Endodermal cell (in vitro differentiated cells): ENCODE measurements at regions not wholly inside any gene's neighbourhood (a gene's known extent, or its start where the extent isn't known, plus 50 kb on each side); places are given as distances from the start of the nearest gene placed in this dataset.

Experiments used
- DNase-seq: peaks from one replicate; pipeline ENCODE4 v3.0.0-alpha.2; 2017
- H3K27ac ChIP-seq: 2 replicates; pipeline ENCODE4 v1.5.1; 2013; ENCODE audit warnings: mild to moderate bottlenecking, low read depth, low read length, moderate library complexity
- H3K27me3 ChIP-seq: 2 replicates; pipeline ENCODE4 v1.6.1; 2013; ENCODE audit warnings: mild to moderate bottlenecking, low read length, moderate library complexity; ENCODE audit not compliant: insufficient read depth, control insufficient read depth, poor library complexity, severe bottlenecking
- H3K36me3 ChIP-seq: 2 replicates; pipeline ENCODE4 v1.7.0; 2013; ENCODE audit warnings: mild to moderate bottlenecking, low read length, moderate library complexity; ENCODE audit not compliant: control insufficient read depth, insufficient read depth
- H3K4me1 ChIP-seq: one replicate; pipeline ENCODE4 v1.7.0; 2013; ENCODE audit warnings: low read length; ENCODE audit not compliant: control insufficient read depth, insufficient read depth
- H3K4me3 ChIP-seq: 2 replicates; pipeline ENCODE4 v1.5.1; 2013; ENCODE audit warnings: mild to moderate bottlenecking, low read length, moderate library complexity
- H3K9ac ChIP-seq: 2 replicates; pipeline ENCODE4 v1.6.1; 2013; ENCODE audit warnings: mild to moderate bottlenecking, low read length, moderate library complexity; ENCODE audit not compliant: poor library complexity, severe bottlenecking; ENCODE audit errors: extremely low read depth
- H3K9me3 ChIP-seq: 2 replicates; pipeline ENCODE4 v1.6.1; 2013; ENCODE audit warnings: mild to moderate bottlenecking, low read length, moderate library complexity; ENCODE audit not compliant: control insufficient read depth
- H3K27ac Mint-ChIP-seq: 2 replicates; pipeline ENCODE4 v1.8.0; 2020; ENCODE audit warnings: mixed read lengths
- H3K27me3 Mint-ChIP-seq: 2 replicates; pipeline ENCODE4 v1.8.0; 2021; ENCODE audit warnings: mild to moderate bottlenecking, mixed read lengths; ENCODE audit not compliant: insufficient read depth
- H3K36me3 Mint-ChIP-seq: 2 replicates; pipeline ENCODE4 v1.8.0; 2020; ENCODE audit warnings: low read depth, mixed read lengths
- H3K4me1 Mint-ChIP-seq: 2 replicates; pipeline ENCODE4 v1.8.0; 2020; ENCODE audit warnings: mixed read lengths
- H3K4me3 Mint-ChIP-seq: 2 replicates; pipeline ENCODE4 v1.8.0; 2020; ENCODE audit warnings: mild to moderate bottlenecking, moderate library complexity, mixed read lengths
- H3K9me3 Mint-ChIP-seq: 2 replicates; pipeline ENCODE4 v1.8.0; 2020; ENCODE audit warnings: mild to moderate bottlenecking, mixed read lengths
- WGBS, 2 experiments: methylation state at CpG; one replicate each; pipeline versions ENCODE4 v1.1.5 to v1.1.7; 2013; ENCODE audit warnings: missing lambda C conversion rate in 2 of 2, mixed read lengths in 1 of 2; ENCODE audit not compliant: insufficient coverage in 1 of 2, insufficient read length in 1 of 2; 5-methylcytosine and 5-hydroxymethylcytosine counted together
- TF ChIP-seq, protein P1 (sequence below): fragments of 200-600 bp; sonication (generic); conservative IDR thresholded peaks from 2 replicates; pipeline ENCODE4 v1.5.0; 2021; ENCODE audit warnings: antibody characterized with exemption, mild to moderate bottlenecking

- Mint-ChIP-seq H3K27ac (no peak overlapping the region), H3K9me3 (no peaks in the 10 kb centered on the region), H3K27me3 (peaks cover 10% of the 10 kb centered on the region), H3K4me1 (no peaks in the 10 kb centered on the region), H3K4me3 (peak overlapping the region; percentile 60), H3K36me3 (no peaks in the 10 kb centered on the region)
- H3K9me3 ChIP-seq, result no peaks in the 10 kb centered on the region
- no peak overlapping the region for H3K4me3 ChIP-seq
- 89 to 93% methylated on average over 13 to 17 of the region's 17 CpGs for WGBS, 2 experiments
- H3K27me3 ChIP-seq, result peaks cover 7% of the 10 kb centered on the region
- no peaks in the 10 kb centered on the region for H3K4me1 ChIP-seq
- TF ChIP-seq, protein P1, sequence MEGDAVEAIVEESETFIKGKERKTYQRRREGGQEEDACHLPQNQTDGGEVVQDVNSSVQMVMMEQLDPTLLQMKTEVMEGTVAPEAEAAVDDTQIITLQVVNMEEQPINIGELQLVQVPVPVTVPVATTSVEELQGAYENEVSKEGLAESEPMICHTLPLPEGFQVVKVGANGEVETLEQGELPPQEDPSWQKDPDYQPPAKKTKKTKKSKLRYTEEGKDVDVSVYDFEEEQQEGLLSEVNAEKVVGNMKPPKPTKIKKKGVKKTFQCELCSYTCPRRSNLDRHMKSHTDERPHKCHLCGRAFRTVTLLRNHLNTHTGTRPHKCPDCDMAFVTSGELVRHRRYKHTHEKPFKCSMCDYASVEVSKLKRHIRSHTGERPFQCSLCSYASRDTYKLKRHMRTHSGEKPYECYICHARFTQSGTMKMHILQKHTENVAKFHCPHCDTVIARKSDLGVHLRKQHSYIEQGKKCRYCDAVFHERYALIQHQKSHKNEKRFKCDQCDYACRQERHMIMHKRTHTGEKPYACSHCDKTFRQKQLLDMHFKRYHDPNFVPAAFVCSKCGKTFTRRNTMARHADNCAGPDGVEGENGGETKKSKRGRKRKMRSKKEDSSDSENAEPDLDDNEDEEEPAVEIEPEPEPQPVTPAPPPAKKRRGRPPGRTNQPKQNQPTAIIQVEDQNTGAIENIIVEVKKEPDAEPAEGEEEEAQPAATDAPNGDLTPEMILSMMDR, result no peak
- no peak overlapping the region for H3K27ac ChIP-seq
- H3K36me3 ChIP-seq, result no peaks in the 10 kb centered on the region
- H3K9ac ChIP-seq, result no peak overlapping the region
- peak; percentile 95 for DNase-seq
Measured at GRCh38 chr11:112881461-112881860, 79.8 kb upstream of the NCAM1 start.

DNA sequence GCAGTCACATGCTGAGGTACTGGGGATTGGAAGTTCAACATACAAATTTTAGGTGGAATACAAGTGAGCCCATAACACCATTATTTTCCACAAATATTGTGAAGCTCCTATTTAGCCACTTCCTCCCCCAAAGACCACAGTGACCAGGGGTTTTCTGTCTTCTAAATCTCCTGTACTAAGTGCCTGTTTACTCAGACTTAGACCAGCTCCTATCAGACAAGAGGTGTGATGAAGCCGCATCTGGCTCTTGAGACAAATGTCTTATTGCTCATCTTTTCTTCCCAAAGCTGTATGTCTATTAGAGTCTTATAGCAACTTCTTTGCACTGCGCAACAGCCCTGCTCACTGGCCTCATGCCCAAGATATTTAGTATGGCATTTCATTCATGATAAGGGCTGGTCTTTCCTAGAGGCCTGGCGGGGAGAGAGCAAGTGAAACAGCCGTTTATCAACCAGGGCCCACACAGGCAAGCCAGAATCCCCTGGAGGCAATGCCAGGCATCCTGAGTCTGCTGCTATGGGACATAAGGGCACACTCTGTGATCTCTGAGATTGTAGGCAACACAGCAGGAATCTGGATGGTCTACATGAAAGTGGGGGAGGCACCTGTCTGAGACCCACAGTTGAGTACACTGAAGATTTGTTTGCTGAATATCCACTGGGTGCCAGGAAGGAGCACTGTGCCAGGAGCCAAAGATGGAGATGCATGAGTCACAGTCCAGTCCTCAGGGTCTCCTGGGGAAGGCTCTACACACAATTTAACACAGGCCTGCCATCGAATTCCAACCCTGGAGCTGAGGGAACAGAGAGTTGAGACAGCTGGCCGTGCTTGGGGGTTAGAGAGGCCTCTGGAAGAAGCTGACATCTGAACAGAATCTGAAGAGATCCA, 78.5 kb upstream of the NCAM1 start:
- Histone ChIP-seq H3K9ac (no peak overlapping the region), H3K27ac (no peak overlapping the region), H3K36me3 (no peaks in the 10 kb centered on the region), H3K27me3 (peaks cover 7% of the 10 kb centered on the region), H3K9me3 (no peaks in the 10 kb centered on the region), H3K4me3 (no peak overlapping the region), H3K4me1 (no peaks in the 10 kb centered on the region)
- Mint-ChIP-seq H3K27me3 (peaks cover 8% of the 10 kb centered on the region), H3K36me3 (no peaks in the 10 kb centered on the region), H3K4me1 (no peaks in the 10 kb centered on the region), H3K27ac (no peak overlapping the region), H3K4me3 (peak overlapping the region; percentile 60), H3K9me3 (no peaks in the 10 kb centered on the region)
- no peak for DNase-seq
- WGBS, 2 experiments, result 95 to 96% methylated on average over 6 of the region's 6 CpGs
- TF ChIP-seq, protein P1, result no peak

DNA sequence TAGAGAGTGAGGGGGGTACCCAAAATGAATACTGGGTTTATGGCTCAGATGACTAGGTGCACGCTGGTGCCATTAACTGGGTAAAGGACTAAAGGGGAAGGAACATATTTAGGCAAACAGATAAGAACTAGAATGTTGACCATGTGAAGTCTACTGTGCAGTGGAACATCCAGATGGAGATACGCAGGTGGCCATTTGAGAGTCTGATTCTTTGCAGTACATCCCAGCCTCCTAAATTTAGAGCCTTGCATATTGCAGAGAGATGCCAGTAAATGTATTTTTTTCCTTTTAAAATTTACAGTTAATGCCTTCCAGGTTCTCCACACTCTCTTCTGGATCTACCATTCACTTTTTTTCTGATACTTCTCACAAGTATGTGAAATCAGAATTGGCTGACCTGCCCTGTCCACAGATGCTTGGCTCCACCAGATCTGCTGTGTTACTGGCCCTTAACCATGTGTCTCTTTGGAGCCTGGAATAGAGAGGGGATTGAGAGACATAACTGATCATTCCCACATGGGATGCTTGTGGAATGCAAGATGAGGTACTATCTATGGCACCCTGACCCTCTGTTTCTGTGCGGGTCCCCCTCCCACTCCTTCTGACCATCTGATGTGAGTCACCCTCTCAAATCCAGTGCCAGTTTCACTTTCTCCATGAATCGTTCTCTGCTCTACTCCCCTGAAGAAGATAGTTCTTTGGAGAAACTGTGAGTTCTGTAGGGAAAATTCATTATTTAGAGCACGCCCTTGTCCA, 77.0 kb upstream of the NCAM1 start:
- Mint-ChIP-seq H3K4me1 (no peaks in the 10 kb centered on the region), H3K9me3 (no peaks in the 10 kb centered on the region), H3K36me3 (no peaks in the 10 kb centered on the region), H3K4me3 (no peak overlapping the region), H3K27ac (no peak overlapping the region), H3K27me3 (peaks cover 8% of the 10 kb centered on the region)
- Histone ChIP-seq H3K4me3 (no peak overlapping the region), H3K4me1 (no peaks in the 10 kb centered on the region), H3K9me3 (no peaks in the 10 kb centered on the region), H3K9ac (no peak overlapping the region), H3K27ac (no peak overlapping the region), H3K36me3 (no peaks in the 10 kb centered on the region), H3K27me3 (peaks cover 7% of the 10 kb centered on the region)
- DNase-seq, result no peak
- 91 to 92% methylated on average over 2 to 5 of the region's 5 CpGs for WGBS, 2 experiments
- TF ChIP-seq, protein P1, result no peak
